ENCODE measurements at regions not wholly inside any gene's neighbourhood (a gene's known extent, or its start where the extent isn't known, plus 50 kb on each side); places are given as distances from the start of the nearest gene placed in this dataset.
"Not testable (repeated sequence)": the region's sequence is repeated elsewhere in the genome, so short reads cannot be mapped to it uniquely, and the experiment has no call there.

GRCh38 chrX:28189011-28189410, 207.8 kb upstream of the DCAF8L1 start:
- no peak for DNase-seq

GRCh38 chrX:28188526-28188925, 207.3 kb upstream of the DCAF8L1 start:
- no peak for DNase-seq

GRCh38 chrX:28180096-28180495, 198.8 kb upstream of the DCAF8L1 start:
- no peak for DNase-seq

GRCh38 chrX:28178206-28178605, 197.0 kb upstream of the DCAF8L1 start:
- DNase-seq, result no peak

GRCh38 chrX:28177202-28177601, 196.0 kb upstream of the DCAF8L1 start:
- DNase-seq, result no peak

GRCh38 chrX:28170713-28171112, 189.5 kb upstream of the DCAF8L1 start:
- DNase-seq, result no peak

- no peak for DNase-seq
These were observed 176.9 kb upstream of the DCAF8L1 start for GRCh38 chrX:28158019-28158777.

GRCh38 chrX:28152263-28152662, 171.0 kb upstream of the DCAF8L1 start:
- not testable (repeated sequence) for DNase-seq

DNA sequence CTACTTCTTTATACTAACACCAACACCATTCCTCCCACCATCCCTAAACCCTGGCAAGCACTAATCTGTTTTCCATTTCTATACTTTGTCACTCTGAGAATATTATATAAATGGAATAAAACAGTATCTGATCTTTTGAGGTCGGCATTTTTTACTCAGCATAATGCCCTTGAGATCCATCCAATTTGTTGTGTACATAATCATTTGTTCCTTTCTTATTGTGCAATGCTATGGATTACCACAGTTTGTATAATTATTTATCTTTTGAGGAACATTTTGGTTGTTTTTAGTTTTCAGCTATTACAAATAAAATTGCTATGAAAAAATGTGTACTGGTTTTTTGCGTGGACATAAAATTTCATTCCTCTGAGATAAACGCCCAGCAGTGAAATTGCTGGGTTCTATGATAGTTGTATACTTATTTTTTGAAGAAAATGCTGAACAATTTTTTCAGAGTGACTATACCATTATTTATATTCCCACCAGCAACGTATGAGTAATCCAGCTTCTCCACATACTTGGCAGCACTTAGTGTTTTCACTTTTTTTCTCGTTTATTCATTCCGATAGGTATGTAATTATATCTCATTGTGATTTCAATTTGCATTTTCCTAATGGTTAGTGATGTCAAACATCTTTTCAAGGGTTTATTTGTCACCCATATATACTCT, 154.3 kb upstream of the DCAF8L1 start:
- no peak for DNase-seq

GRCh38 chrX:28133763-28134162, 152.5 kb upstream of the DCAF8L1 start:
- no peak for DNase-seq

- no peak for DNase-seq
These were observed 146.4 kb upstream of the DCAF8L1 start for GRCh38 chrX:28127662-28128061.

DNA sequence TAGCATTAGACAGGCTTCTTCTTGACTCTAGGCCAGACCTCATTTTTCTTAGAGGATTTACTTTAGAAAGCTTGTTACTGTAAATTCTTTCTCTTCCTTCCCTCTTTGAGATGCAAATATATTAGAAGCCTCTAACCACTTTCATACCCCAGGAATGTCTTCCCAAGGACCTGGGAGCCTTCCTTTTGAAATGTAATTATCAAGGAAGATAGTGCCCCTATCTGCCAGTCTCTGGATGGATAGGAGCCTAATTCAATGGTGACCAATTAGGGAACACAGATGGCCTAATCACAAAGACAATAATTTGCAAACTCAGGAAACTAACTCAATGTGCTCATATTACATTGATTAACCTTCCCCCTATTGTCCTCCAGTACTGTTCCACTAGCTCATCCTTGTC, 145.6 kb upstream of the DCAF8L1 start:
- DNase-seq, result no peak

DNA sequence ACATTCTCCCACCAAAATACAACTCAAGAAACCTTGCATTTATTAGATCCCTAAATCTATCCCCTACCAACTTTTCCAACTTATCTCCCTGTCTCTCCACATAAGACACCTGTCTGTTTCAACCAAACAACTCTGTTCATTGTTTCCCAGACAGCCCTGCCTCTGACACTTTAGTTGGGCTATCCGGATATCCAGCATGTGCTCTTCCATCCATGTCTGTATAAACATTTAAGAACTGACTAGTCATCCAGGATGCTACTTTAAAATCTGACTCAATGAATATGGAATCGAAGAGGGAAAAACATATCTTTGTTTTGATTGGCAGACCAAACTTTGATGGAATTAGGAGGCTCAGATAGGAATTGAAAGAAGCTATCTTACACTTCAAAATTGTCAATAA, 143.2 kb upstream of the DCAF8L1 start:
- no peak for DNase-seq

- DNase-seq, result not testable (repeated sequence)
These were observed 139.5 kb upstream of the DCAF8L1 start for GRCh38 chrX:28120580-28121245.

DNA sequence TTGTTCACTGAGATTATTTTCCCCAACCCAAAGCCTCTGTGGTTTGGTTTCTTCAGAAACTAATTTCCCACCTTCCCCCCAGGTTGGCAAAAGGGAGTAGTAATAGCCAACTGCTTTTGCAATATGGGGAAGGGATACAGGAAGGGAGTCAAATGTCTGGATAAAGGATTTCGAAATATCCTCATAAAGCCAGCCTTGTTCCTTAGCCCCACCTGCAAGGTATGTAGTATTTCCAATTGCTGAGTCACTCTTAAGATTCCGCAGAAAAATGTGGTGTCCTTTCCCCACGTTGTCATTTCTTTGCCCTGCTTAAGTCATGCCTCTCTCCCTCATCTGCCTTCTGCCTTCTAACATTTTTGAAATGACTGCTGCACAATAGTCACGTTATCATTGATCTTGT, 138.8 kb upstream of the DCAF8L1 start:
- DNase-seq, result no peak

DNA sequence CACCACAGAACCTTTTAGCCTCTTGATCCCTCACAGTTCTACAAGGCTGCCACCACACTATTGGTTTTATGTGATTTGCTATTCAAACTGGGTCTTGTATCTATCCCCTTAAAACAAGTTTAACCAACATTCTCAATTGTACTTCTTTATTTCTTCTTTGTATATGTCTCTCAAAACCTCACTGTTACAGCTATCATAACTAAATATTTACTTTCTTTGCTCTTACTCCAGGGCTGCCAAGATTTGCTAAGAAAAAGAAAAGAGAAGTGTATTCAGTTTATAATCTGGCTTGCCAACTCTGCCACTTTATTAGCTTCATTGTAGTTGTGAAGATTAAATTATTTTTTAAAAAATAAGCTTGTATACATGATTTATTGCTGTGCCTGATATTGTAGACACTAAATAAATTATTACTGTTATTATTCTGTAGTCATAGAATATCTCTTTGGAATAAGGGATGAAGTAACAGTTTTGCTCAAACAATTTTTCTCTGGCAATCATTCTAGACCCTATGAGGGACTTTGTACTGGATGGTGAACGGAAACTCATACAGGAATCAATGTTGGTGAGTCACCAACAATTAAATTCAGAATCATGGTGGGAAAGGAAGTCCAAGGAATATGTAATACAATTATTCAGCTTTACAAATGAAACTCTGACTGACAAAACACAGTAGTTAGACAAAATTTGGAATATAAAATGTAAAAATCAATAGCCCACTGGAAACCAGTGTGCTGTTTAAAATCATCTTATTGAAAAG, 127.1 kb upstream of the DCAF8L1 start:
- peak; percentile 7 to 17 for DNase-seq

GRCh38 chrX:28099166-28099565, 117.9 kb upstream of the DCAF8L1 start:
- DNase-seq, result no peak

- DNase-seq, result no peak
These were observed 104.4 kb upstream of the DCAF8L1 start for GRCh38 chrX:28085653-28086052.

DNA sequence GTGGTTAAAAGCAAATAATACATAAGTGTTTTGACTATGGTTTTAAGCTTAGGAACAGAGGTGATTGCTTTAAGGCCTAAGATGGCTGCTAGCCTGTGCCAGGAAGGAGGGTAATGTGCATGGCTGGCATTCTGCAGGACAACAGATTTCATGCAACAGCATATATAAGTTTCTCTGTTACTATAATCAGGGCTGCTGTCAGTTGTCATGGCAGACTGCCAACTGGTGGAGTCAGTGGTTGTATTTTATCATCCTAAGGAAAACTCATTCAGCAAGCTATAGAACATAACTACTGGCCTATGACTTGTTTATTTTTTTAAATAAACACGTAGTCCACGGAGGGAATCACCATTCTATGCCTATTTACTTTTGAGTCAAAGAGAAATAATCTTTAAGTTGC, 77.7 kb upstream of the DCAF8L1 start:
- peak in 1 of 2 donors; percentile 11 for DNase-seq

GRCh38 chrX:28042826-28043564, 61.7 kb upstream of the DCAF8L1 start:
- DNase-seq, result no peak

DNA sequence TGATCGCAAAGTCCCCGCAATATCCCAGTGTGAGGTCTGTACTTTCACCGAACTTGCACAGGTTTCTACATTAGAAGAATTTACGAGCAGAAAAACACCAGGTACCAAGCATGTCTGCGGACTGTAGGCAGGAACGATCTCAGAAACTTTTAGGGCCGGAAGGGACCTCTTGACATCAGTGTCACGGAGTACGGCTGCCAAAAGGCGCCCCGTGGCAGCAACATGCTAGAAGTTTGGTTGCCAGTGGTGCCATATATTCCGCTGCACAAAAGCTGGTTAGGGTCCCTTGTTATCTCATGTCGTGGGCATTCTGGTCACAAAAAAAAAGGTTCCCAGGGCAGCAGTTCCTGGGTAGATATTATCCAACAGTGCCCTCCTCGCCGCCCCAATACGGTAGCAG, 61.0 kb upstream of the DCAF8L1 start:
- DNase-seq, result no peak

DNA sequence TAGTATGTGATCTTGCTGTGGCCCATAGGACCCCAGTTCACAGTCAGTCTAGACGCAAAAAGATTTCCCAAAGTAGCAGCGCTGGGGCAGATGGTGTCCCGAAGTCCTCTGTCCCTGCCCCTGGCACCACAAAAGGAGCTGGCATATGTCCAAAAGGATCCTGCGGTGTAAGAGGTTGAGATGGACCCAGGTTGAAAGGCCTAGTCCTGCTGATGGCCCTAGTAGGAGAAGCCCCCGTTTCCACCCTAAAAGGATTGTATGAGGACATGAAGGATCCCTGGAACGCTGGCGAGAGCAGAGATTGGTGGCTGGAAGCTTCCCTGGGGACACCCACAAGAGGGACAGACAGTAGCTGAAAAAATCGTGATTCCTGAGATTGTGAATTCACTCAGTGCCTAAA, 58.0 kb upstream of the DCAF8L1 start:
- no peak for DNase-seq
